GM23338 (cell line): ENCODE measurements at regions not wholly inside any gene's neighbourhood (a gene's known extent, or its start where the extent isn't known, plus 50 kb on each side); places are given as distances from the start of the nearest gene placed in this dataset.

Source experiments
- ATAC-seq: fragments of 200-7000 bp; cut with Tn5 transposase; 3 replicates; pipeline ENCODE4 v1.9.1; 2020
- DNase-seq: peaks from one replicate; pipeline ENCODE4 v3.0.0-alpha.2; 2015; ENCODE audit warnings: low spot score
- H2AFZ ChIP-seq: fragments of 200-600 bp; sonication (generic); 2 replicates; pipeline ENCODE4 v1.8.0; 2016; ENCODE audit warnings: antibody characterized with exemption, mild to moderate bottlenecking, moderate library complexity
- H3F3A ChIP-seq: fragments of 200-600 bp; sonication (generic); replicated peaks from 2 replicates; pipeline ENCODE4 v1.8.0; 2017; ENCODE audit warnings: antibody characterized with exemption, mixed run types, low read depth
- H3K27ac ChIP-seq: fragments of 200-600 bp; sonication (generic); 2 replicates; pipeline ENCODE4 v1.6.1; 2016; ENCODE audit warnings: low read depth
- H3K27me3 ChIP-seq: fragments of 200-600 bp; sonication (generic); 2 replicates; pipeline ENCODE4 v1.8.0; 2016; ENCODE audit warnings: mild to moderate bottlenecking, mixed run types, moderate library complexity; ENCODE audit not compliant: insufficient read depth
- H3K36me3 ChIP-seq: fragments of 200-600 bp; sonication (generic); 2 replicates; pipeline ENCODE4 v1.8.0; 2016; ENCODE audit warnings: mild to moderate bottlenecking; ENCODE audit not compliant: insufficient read depth
- H3K4me1 ChIP-seq: fragments of 200-600 bp; sonication (generic); 2 replicates; pipeline ENCODE4 v1.8.0; 2016; ENCODE audit warnings: mild to moderate bottlenecking, moderate library complexity; ENCODE audit not compliant: insufficient read depth
- H3K4me2 ChIP-seq: fragments of 200-600 bp; sonication (generic); 2 replicates; pipeline ENCODE4 v1.7.1; 2017; ENCODE audit warnings: mixed run types
- H3K4me3 ChIP-seq: fragments of 200-600 bp; sonication (generic); 2 replicates; pipeline ENCODE4 v1.6.1; 2016; ENCODE audit warnings: mixed run types
- H3K79me2 ChIP-seq: fragments of 200-600 bp; sonication (generic); replicated peaks from 2 replicates; pipeline ENCODE4 v1.8.0; 2017; ENCODE audit warnings: mild to moderate bottlenecking; ENCODE audit not compliant: insufficient read depth
- H3K9me2 ChIP-seq: fragments of 200-600 bp; sonication (generic); 2 replicates; pipeline ENCODE4 v1.8.0; 2017; ENCODE audit not compliant: insufficient read depth
- H4K20me1 ChIP-seq: fragments of 200-600 bp; sonication (generic); replicated peaks from 2 replicates; pipeline ENCODE4 v1.8.0; 2017; ENCODE audit warnings: mild to moderate bottlenecking; ENCODE audit not compliant: insufficient read depth
- H3K27ac Mint-ChIP-seq: 2 replicates; pipeline ENCODE4 v1.8.0; 2020; ENCODE audit warnings: inconsistent platforms, mild to moderate bottlenecking, moderate library complexity, mixed read lengths
- H3K27me3 Mint-ChIP-seq: 3 replicates; pipeline ENCODE4 v1.8.0; 2022; ENCODE audit warnings: low read depth, mild to moderate bottlenecking, moderate library complexity, mixed read lengths, inconsistent platforms; ENCODE audit not compliant: insufficient read depth, poor library complexity
- H3K36me3 Mint-ChIP-seq: 3 replicates; pipeline ENCODE4 v1.8.0; 2021; ENCODE audit warnings: low read depth, mild to moderate bottlenecking, inconsistent platforms, moderate library complexity, mixed read lengths
- H3K4me1 Mint-ChIP-seq: 3 replicates; pipeline ENCODE4 v1.8.0; 2020; ENCODE audit warnings: mild to moderate bottlenecking, inconsistent platforms, mixed read lengths
- H3K4me3 Mint-ChIP-seq: 3 replicates; pipeline ENCODE4 v1.8.0; 2021; ENCODE audit warnings: moderate library complexity, mild to moderate bottlenecking, inconsistent platforms, mixed read lengths
- H3K9me3 Mint-ChIP-seq: 3 replicates; pipeline ENCODE4 v1.8.0; 2020; ENCODE audit warnings: moderate library complexity, mild to moderate bottlenecking, inconsistent platforms, mixed read lengths
- EZH2phosphoT487 ChIP-seq: fragments of 200-600 bp; sonication (generic); IDR thresholded peaks from one replicate; pipeline ENCODE4 v1.8.1; 2018; ENCODE audit warnings: antibody characterized with exemption; ENCODE audit not compliant: unreplicated experiment
- JUNB ChIP-seq: IDR thresholded peaks from one replicate; pipeline ENCODE4 v1.6.1; 2016; ENCODE audit warnings: antibody characterized with exemption; ENCODE audit not compliant: unreplicated experiment
- POLR2AphosphoS5 ChIP-seq: IDR thresholded peaks from 2 replicates; pipeline ENCODE4 v1.6.1; 2016; ENCODE audit warnings: antibody characterized with exemption, low read depth
- STAT1 ChIP-seq: IDR thresholded peaks from one replicate; pipeline ENCODE4 v1.6.1; 2016; ENCODE audit warnings: antibody characterized with exemption; ENCODE audit not compliant: unreplicated experiment
- ZNF114 ChIP-seq: fragments of 250-450 bp; sonication (Bioruptor Pico); IDR thresholded peaks from 2 replicates; pipeline ENCODE4 v1.5.0; 2020; ENCODE audit warnings: mild to moderate bottlenecking, moderate library complexity
- ZNF331 ChIP-seq: fragments of 250-450 bp; sonication (Bioruptor Pico); IDR thresholded peaks from 2 replicates; pipeline ENCODE4 v1.5.0; 2020; ENCODE audit warnings: low read depth, mild to moderate bottlenecking, moderate library complexity
- TF ChIP-seq, protein P1 (sequence below): IDR thresholded peaks from one replicate; pipeline ENCODE4 v1.6.1; 2018; ENCODE audit warnings: antibody characterized with exemption; ENCODE audit not compliant: unreplicated experiment
- TF ChIP-seq, protein P2 (sequence below): fragments of 250-450 bp; sonication (Bioruptor Pico); IDR thresholded peaks from 2 replicates; pipeline ENCODE4 v1.5.0; 2020; ENCODE audit warnings: mild to moderate bottlenecking, moderate library complexity
- TF ChIP-seq, protein P3 (sequence below): IDR thresholded peaks from 2 replicates; pipeline ENCODE4 v1.6.1; 2016; ENCODE audit warnings: antibody characterized with exemption

DNA sequence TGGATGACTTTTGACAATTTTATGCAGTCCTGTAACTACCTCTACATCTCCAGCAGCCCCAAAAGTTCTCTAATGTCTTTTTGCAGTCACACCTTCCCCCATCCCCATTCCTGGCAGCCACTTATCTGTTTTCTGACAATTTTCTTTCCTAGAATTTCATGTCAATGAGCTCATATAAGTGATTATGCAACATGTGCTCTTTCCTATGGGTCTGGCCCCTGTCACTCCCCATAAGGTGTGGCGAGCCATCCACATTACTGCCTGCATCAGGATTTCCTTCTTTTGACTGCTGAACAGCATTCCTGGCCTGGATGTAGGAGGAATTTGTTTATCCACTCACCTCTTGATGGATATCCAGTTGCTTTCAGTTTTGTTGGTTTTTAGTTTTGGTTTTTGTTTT is 146.7 kb upstream of the MGMT start:
- H3K4me1 Mint-ChIP-seq = peaks cover 9% of the 10 kb centered on the region; the same call in 2 of the 3 replicates
- Histone ChIP-seq H3K79me2 (no peaks in the 10 kb centered on the region), H3K9me2 (no peaks in the 10 kb centered on the region), H3F3A (no peaks in the 10 kb centered on the region), H3K4me3 (no peak overlapping the region), H3K4me1 (0 out of 2 replicates have a peak, but pooled peaks cover 9% of the 10 kb centered on the region), H3K4me2 (no peak overlapping the region), H4K20me1 (no peaks in the 10 kb centered on the region), H3K27me3 (no peaks in the 10 kb centered on the region), H2AFZ (no peak overlapping the region), H3K36me3 (no peaks in the 10 kb centered on the region; the same call in 1 of the 2 replicates), H3K27ac (no peak overlapping the region)
- peaks cover 9% of the 10 kb centered on the region; the same call in 2 of the 3 replicates for H3K9me3 Mint-ChIP-seq
- DNase-seq (no peak), ATAC-seq (no peak)
- no peak overlapping the region for H3K27ac Mint-ChIP-seq
- H3K4me3 Mint-ChIP-seq = no peak overlapping the region
- H3K27me3 Mint-ChIP-seq = no peaks in the 10 kb centered on the region
- peaks cover 3% of the 10 kb centered on the region; the same call in 1 of the 3 replicates for H3K36me3 Mint-ChIP-seq
- no peak for TF ChIP-seq JUNB
- TF ChIP-seq, protein P1, sequence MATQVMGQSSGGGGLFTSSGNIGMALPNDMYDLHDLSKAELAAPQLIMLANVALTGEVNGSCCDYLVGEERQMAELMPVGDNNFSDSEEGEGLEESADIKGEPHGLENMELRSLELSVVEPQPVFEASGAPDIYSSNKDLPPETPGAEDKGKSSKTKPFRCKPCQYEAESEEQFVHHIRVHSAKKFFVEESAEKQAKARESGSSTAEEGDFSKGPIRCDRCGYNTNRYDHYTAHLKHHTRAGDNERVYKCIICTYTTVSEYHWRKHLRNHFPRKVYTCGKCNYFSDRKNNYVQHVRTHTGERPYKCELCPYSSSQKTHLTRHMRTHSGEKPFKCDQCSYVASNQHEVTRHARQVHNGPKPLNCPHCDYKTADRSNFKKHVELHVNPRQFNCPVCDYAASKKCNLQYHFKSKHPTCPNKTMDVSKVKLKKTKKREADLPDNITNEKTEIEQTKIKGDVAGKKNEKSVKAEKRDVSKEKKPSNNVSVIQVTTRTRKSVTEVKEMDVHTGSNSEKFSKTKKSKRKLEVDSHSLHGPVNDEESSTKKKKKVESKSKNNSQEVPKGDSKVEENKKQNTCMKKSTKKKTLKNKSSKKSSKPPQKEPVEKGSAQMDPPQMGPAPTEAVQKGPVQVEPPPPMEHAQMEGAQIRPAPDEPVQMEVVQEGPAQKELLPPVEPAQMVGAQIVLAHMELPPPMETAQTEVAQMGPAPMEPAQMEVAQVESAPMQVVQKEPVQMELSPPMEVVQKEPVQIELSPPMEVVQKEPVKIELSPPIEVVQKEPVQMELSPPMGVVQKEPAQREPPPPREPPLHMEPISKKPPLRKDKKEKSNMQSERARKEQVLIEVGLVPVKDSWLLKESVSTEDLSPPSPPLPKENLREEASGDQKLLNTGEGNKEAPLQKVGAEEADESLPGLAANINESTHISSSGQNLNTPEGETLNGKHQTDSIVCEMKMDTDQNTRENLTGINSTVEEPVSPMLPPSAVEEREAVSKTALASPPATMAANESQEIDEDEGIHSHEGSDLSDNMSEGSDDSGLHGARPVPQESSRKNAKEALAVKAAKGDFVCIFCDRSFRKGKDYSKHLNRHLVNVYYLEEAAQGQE = no peak
- no peak for TF ChIP-seq STAT1
- TF ChIP-seq EZH2phosphoT487 = no peak
- TF ChIP-seq, protein P2, sequence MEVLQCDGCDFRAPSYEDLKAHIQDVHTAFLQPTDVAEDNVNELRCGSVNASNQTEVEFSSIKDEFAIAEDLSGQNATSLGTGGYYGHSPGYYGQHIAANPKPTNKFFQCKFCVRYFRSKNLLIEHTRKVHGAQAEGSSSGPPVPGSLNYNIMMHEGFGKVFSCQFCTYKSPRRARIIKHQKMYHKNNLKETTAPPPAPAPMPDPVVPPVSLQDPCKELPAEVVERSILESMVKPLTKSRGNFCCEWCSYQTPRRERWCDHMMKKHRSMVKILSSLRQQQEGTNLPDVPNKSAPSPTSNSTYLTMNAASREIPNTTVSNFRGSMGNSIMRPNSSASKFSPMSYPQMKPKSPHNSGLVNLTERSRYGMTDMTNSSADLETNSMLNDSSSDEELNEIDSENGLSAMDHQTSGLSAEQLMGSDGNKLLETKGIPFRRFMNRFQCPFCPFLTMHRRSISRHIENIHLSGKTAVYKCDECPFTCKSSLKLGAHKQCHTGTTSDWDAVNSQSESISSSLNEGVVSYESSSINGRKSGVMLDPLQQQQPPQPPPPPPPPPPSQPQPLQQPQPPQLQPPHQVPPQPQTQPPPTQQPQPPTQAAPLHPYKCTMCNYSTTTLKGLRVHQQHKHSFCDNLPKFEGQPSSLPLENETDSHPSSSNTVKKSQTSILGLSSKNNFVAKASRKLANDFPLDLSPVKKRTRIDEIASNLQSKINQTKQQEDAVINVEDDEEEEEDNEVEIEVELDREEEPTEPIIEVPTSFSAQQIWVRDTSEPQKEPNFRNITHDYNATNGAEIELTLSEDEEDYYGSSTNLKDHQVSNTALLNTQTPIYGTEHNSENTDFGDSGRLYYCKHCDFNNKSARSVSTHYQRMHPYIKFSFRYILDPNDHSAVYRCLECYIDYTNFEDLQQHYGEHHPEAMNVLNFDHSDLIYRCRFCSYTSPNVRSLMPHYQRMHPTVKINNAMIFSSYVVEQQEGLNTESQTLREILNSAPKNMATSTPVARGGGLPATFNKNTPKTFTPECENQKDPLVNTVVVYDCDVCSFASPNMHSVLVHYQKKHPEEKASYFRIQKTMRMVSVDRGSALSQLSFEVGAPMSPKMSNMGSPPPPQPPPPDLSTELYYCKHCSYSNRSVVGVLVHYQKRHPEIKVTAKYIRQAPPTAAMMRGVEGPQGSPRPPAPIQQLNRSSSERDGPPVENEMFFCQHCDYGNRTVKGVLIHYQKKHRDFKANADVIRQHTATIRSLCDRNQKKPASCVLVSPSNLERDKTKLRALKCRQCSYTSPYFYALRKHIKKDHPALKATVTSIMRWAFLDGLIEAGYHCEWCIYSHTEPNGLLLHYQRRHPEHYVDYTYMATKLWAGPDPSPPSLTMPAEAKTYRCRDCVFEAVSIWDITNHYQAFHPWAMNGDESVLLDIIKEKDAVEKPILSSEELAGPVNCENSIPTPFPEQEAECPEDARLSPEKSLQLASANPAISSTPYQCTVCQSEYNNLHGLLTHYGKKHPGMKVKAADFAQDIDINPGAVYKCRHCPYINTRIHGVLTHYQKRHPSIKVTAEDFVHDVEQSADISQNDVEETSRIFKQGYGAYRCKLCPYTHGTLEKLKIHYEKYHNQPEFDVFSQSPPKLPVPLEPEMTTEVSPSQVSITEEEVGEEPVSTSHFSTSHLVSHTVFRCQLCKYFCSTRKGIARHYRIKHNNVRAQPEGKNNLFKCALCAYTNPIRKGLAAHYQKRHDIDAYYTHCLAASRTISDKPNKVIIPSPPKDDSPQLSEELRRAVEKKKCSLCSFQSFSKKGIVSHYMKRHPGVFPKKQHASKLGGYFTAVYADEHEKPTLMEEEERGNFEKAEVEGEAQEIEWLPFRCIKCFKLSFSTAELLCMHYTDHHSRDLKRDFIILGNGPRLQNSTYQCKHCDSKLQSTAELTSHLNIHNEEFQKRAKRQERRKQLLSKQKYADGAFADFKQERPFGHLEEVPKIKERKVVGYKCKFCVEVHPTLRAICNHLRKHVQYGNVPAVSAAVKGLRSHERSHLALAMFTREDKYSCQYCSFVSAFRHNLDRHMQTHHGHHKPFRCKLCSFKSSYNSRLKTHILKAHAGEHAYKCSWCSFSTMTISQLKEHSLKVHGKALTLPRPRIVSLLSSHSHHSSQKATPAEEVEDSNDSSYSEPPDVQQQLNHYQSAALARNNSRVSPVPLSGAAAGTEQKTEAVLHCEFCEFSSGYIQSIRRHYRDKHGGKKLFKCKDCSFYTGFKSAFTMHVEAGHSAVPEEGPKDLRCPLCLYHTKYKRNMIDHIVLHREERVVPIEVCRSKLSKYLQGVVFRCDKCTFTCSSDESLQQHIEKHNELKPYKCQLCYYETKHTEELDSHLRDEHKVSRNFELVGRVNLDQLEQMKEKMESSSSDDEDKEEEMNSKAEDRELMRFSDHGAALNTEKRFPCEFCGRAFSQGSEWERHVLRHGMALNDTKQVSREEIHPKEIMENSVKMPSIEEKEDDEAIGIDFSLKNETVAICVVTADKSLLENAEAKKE = no peak
- TF ChIP-seq POLR2AphosphoS5 = no peak
- no peak for TF ChIP-seq ZNF331
- TF ChIP-seq, protein P3, sequence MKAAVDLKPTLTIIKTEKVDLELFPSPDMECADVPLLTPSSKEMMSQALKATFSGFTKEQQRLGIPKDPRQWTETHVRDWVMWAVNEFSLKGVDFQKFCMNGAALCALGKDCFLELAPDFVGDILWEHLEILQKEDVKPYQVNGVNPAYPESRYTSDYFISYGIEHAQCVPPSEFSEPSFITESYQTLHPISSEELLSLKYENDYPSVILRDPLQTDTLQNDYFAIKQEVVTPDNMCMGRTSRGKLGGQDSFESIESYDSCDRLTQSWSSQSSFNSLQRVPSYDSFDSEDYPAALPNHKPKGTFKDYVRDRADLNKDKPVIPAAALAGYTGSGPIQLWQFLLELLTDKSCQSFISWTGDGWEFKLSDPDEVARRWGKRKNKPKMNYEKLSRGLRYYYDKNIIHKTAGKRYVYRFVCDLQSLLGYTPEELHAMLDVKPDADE = no peak
- no peak for TF ChIP-seq ZNF114 (CRISPR knock-in tag)
